ENCODE measurements at regions not wholly inside any gene's neighbourhood (a gene's known extent, or its start where the extent isn't known, plus 50 kb on each side); places are given as distances from the start of the nearest gene placed in this dataset.

DNA sequence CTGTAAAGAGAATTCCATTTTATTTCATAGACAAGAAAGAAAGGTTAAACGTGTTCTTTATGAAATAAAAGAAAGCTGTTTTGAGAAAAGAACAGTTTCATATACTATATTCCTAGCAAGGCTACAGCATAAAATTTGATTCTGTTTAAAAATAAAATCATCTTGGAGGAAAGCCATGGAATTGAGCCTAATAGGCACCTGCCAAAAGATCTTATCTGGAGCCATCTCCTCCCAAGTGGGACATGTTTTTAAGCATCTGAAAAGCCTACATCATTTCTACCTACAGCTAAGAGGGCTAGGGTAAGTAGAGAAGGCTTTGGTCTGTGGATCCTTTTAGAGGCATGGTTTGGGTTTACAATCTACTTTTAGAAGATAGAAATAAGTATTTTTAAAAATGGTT, 89.3 kb downstream of the GAS1 start:
- Histone ChIP-seq H3K27ac (ENCODE audit: low read length) (no peak overlapping the region), H3K4me3 (ENCODE audit: low read length in 2 of 2) (no peak overlapping the region), H3K9ac (ENCODE audit: low read length in 2 of 2) (no peak overlapping the region), H3K27me3 (ENCODE audit: control insufficient read depth in 1 of 2, insufficient read depth in 2 of 2, low read length in 2 of 2) (no peaks in the 10 kb centered on the region), H3K36me3 (ENCODE audit: control insufficient read depth in 2 of 2, insufficient read depth in 2 of 2, low read length in 2 of 2) (no peaks in the 10 kb centered on the region), H3K9me3 (ENCODE audit: control insufficient read depth in 2 of 2, low read length in 2 of 2) (no peaks in the 10 kb centered on the region), H3K4me1 (ENCODE audit: control insufficient read depth, insufficient read depth, low read length) (no peaks in the 10 kb centered on the region)

GRCh38 chr9:86856259-86856658, 91.0 kb downstream of the GAS1 start:
- Histone ChIP-seq H3K27me3 (ENCODE audit: control insufficient read depth in 1 of 2, insufficient read depth in 2 of 2, low read length in 2 of 2) (no peaks in the 10 kb centered on the region), H3K36me3 (ENCODE audit: control insufficient read depth in 2 of 2, insufficient read depth in 2 of 2, low read length in 2 of 2) (no peaks in the 10 kb centered on the region), H3K4me1 (ENCODE audit: control insufficient read depth, insufficient read depth, low read length) (no peaks in the 10 kb centered on the region), H3K27ac (ENCODE audit: low read length) (no peak overlapping the region), H3K4me3 (ENCODE audit: low read length in 2 of 2) (no peak overlapping the region), H3K9me3 (ENCODE audit: control insufficient read depth in 2 of 2, low read length in 2 of 2) (no peaks in the 10 kb centered on the region), H3K9ac (ENCODE audit: low read length in 2 of 2) (no peak overlapping the region)

GRCh38 chr9:86854898-86855523, 92.3 kb downstream of the GAS1 start:
- no peaks in the 10 kb centered on the region for H3K4me1 ChIP-seq (ENCODE audit: control insufficient read depth, insufficient read depth, low read length)
- H3K36me3 ChIP-seq (ENCODE audit: control insufficient read depth in 2 of 2, insufficient read depth in 2 of 2, low read length in 2 of 2), result no peaks in the 10 kb centered on the region
- no peak overlapping the region for H3K4me3 ChIP-seq (ENCODE audit: low read length in 2 of 2)
- no peak overlapping the region for H3K27ac ChIP-seq (ENCODE audit: low read length)
- H3K9me3 ChIP-seq (ENCODE audit: control insufficient read depth in 2 of 2, low read length in 2 of 2), result no peaks in the 10 kb centered on the region
- no peak overlapping the region for H3K9ac ChIP-seq (ENCODE audit: low read length in 2 of 2)
- H3K27me3 ChIP-seq (ENCODE audit: control insufficient read depth in 1 of 2, insufficient read depth in 2 of 2, low read length in 2 of 2), result no peaks in the 10 kb centered on the region

- Histone ChIP-seq H3K4me1 (ENCODE audit: control insufficient read depth, insufficient read depth, low read length) (no peaks in the 10 kb centered on the region), H3K36me3 (ENCODE audit: control insufficient read depth in 2 of 2, insufficient read depth in 2 of 2, low read length in 2 of 2) (no peaks in the 10 kb centered on the region), H3K9ac (ENCODE audit: low read length in 2 of 2) (no peak overlapping the region), H3K27me3 (ENCODE audit: control insufficient read depth in 1 of 2, insufficient read depth in 2 of 2, low read length in 2 of 2) (no peaks in the 10 kb centered on the region), H3K4me3 (ENCODE audit: low read length in 2 of 2) (no peak overlapping the region), H3K27ac (ENCODE audit: low read length) (no peak overlapping the region), H3K9me3 (ENCODE audit: control insufficient read depth in 2 of 2, low read length in 2 of 2) (no peaks in the 10 kb centered on the region)
These were observed 100.7 kb downstream of the GAS1 start for GRCh38 chr9:86846656-86847055.

DNA sequence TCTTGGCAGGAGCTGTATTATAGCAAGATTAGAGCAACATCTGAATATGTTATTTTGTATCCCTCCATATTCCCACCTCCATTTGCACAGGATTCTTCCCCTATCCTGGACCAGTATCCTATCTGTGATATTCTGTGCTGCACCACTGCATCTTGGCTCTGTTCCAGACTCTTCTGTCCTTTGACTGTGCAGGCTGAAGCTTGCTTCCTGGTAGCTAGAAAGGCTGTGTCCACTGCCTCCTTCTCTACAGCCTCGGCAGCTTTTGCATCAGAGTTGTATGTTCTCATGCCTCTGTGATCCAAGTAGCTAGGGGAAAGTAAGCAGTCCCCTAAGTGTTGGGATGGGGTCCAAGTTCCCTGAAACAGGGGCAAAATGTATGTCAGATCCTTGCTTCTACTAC, 104.1 kb downstream of the GAS1 start:
- H3K9ac ChIP-seq (ENCODE audit: low read length in 2 of 2), result no peak overlapping the region
- no peaks in the 10 kb centered on the region for H3K27me3 ChIP-seq (ENCODE audit: control insufficient read depth in 1 of 2, insufficient read depth in 2 of 2, low read length in 2 of 2)
- H3K4me1 ChIP-seq (ENCODE audit: control insufficient read depth, insufficient read depth, low read length), result peaks cover 2% of the 10 kb centered on the region
- H3K4me3 ChIP-seq (ENCODE audit: low read length in 2 of 2), result no peak overlapping the region
- H3K27ac ChIP-seq (ENCODE audit: low read length), result no peak overlapping the region
- no peaks in the 10 kb centered on the region for H3K9me3 ChIP-seq (ENCODE audit: control insufficient read depth in 2 of 2, low read length in 2 of 2)
- H3K36me3 ChIP-seq (ENCODE audit: control insufficient read depth in 2 of 2, insufficient read depth in 2 of 2, low read length in 2 of 2), result no peaks in the 10 kb centered on the region

DNA sequence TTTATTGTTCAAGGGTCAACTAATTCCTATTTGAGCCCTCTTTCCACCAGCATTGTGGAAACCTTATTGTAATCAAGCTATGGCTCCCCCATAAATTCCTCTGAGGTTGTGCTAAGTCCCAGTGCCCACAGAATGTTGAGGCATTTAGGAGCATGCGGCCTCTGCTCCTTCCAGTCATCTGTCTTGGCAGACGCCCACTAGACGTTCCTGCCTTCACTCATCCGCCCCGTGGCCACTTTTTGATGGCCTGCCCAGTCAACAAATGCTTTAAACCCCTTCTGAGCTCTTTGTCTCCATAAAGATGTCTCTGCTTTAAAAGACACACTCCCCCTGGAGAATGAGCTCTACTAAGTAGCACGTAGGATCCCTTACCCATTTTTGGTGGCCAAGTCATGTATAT, 104.7 kb downstream of the GAS1 start:
- H3K9ac ChIP-seq (ENCODE audit: low read length in 2 of 2), result no peak overlapping the region
- H3K27ac ChIP-seq (ENCODE audit: low read length), result no peak overlapping the region
- H3K9me3 ChIP-seq (ENCODE audit: control insufficient read depth in 2 of 2, low read length in 2 of 2), result no peaks in the 10 kb centered on the region
- H3K27me3 ChIP-seq (ENCODE audit: control insufficient read depth in 1 of 2, insufficient read depth in 2 of 2, low read length in 2 of 2), result no peaks in the 10 kb centered on the region
- H3K4me3 ChIP-seq (ENCODE audit: low read length in 2 of 2), result no peak overlapping the region
- H3K36me3 ChIP-seq (ENCODE audit: control insufficient read depth in 2 of 2, insufficient read depth in 2 of 2, low read length in 2 of 2), result no peaks in the 10 kb centered on the region
- H3K4me1 ChIP-seq (ENCODE audit: control insufficient read depth, insufficient read depth, low read length), result peaks cover 5% of the 10 kb centered on the region

GRCh38 chr9:86839522-86839921, 107.8 kb downstream of the GAS1 start:
- Histone ChIP-seq H3K4me1 (ENCODE audit: control insufficient read depth, insufficient read depth, low read length) (peaks cover 5% of the 10 kb centered on the region), H3K27me3 (ENCODE audit: control insufficient read depth in 1 of 2, insufficient read depth in 2 of 2, low read length in 2 of 2) (no peaks in the 10 kb centered on the region), H3K9me3 (ENCODE audit: control insufficient read depth in 2 of 2, low read length in 2 of 2) (no peaks in the 10 kb centered on the region), H3K4me3 (ENCODE audit: low read length in 2 of 2) (no peak overlapping the region), H3K36me3 (ENCODE audit: control insufficient read depth in 2 of 2, insufficient read depth in 2 of 2, low read length in 2 of 2) (no peaks in the 10 kb centered on the region), H3K27ac (ENCODE audit: low read length) (no peak overlapping the region), H3K9ac (ENCODE audit: low read length in 2 of 2) (no peak overlapping the region)

DNA sequence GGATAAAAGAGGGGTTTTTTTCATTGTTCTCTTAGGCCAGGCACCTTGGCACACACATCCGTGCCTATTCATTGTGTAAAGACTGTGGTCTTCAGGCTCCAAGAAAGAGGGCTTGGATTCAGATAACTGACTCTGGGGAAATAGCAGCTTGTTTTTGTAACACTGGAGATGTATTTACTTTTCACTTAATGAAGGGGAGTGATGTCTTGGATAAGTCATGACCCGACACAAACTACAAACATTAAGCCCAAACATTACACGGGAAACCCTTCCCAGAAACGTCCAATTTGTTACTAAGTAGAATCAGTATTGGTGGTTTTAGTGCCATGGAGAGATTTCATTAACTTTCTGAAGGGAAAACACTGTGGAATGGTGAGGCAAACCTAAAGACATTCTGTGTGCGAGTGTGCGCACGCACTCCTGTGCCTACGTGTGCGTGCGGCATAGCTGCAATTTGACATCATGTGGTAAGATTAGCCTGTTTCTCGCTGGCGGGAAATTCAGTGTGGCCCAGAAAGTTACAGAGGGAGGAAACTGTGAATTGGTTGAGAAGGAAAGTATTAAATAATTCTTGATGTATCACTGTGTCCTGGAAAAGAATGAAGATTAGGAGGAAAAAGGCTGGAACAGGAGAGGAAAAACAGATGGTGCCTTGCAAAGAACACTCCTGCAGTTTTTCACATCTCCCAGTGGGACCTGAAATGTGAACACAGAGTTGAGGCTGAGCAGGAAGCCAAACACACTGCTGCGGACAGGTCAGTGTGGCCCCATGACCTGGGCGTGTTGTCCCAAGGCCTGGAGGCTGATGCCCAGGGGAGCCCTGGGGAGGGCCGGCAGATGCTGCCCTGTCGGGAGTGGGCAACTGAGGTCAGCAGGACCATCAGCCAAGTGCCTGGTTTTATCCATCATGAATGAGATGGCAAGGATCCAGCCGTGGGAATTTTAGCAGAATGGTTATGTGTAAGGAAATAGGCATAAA, 108.5 kb downstream of the GAS1 start:
- H3K9ac ChIP-seq (ENCODE audit: low read length in 2 of 2), result no peak overlapping the region
- no peaks in the 10 kb centered on the region for H3K36me3 ChIP-seq (ENCODE audit: control insufficient read depth in 2 of 2, insufficient read depth in 2 of 2, low read length in 2 of 2)
- H3K9me3 ChIP-seq (ENCODE audit: control insufficient read depth in 2 of 2, low read length in 2 of 2), result no peaks in the 10 kb centered on the region
- peaks cover 5% of the 10 kb centered on the region for H3K4me1 ChIP-seq (ENCODE audit: control insufficient read depth, insufficient read depth, low read length)
- no peaks in the 10 kb centered on the region for H3K27me3 ChIP-seq (ENCODE audit: control insufficient read depth in 1 of 2, insufficient read depth in 2 of 2, low read length in 2 of 2)
- H3K27ac ChIP-seq (ENCODE audit: low read length), result no peak overlapping the region
- H3K4me3 ChIP-seq (ENCODE audit: low read length in 2 of 2), result no peak overlapping the region

DNA sequence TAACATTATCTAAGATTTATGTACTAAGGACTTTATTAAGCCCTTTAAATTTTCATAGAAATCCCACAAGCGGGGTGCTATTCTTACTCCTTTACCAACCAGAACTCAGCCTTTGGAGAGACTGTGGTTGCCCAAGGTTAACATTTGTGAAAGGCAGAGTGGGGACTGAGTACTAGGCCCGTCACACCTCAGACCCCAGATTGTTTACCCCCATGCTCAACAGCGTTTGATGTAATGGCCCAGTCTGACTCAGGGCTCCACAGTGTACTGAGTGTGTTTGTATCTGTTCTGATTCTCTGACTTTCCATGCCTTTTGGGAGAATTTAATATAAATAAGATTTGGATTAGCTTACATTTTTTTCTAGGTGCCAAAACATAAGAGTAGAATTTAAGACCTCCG, 110.0 kb downstream of the GAS1 start:
- no peaks in the 10 kb centered on the region for H3K27me3 ChIP-seq (ENCODE audit: control insufficient read depth in 1 of 2, insufficient read depth in 2 of 2, low read length in 2 of 2)
- H3K9ac ChIP-seq (ENCODE audit: low read length in 2 of 2), result no peak overlapping the region
- H3K27ac ChIP-seq (ENCODE audit: low read length), result no peak overlapping the region
- H3K9me3 ChIP-seq (ENCODE audit: control insufficient read depth in 2 of 2, low read length in 2 of 2), result no peaks in the 10 kb centered on the region
- H3K4me1 ChIP-seq (ENCODE audit: control insufficient read depth, insufficient read depth, low read length), result peaks cover 5% of the 10 kb centered on the region
- H3K36me3 ChIP-seq (ENCODE audit: control insufficient read depth in 2 of 2, insufficient read depth in 2 of 2, low read length in 2 of 2), result no peaks in the 10 kb centered on the region
- no peak overlapping the region for H3K4me3 ChIP-seq (ENCODE audit: low read length in 2 of 2)

DNA sequence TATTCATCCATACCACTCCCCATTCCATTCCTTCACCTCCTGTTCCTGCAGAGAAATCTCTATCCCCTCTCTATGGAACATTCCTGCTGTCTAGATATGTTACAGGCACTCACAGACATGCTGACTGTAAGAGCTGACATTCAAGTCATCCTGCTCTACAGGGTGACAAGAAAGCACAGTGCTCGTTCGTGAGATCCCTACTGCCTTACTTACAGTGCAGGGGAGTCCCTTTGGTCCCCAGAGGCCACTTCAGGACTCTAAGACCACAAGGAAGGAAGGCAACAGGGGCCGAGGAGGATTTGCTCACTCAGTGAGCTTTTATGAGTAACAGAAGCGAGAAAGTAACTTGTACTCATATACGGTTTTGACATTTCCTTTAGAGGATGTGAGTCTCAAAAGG, 110.5 kb downstream of the GAS1 start:
- Histone ChIP-seq H3K36me3 (ENCODE audit: control insufficient read depth in 2 of 2, insufficient read depth in 2 of 2, low read length in 2 of 2) (no peaks in the 10 kb centered on the region), H3K4me3 (ENCODE audit: low read length in 2 of 2) (no peak overlapping the region), H3K9ac (ENCODE audit: low read length in 2 of 2) (no peak overlapping the region), H3K27me3 (ENCODE audit: control insufficient read depth in 1 of 2, insufficient read depth in 2 of 2, low read length in 2 of 2) (no peaks in the 10 kb centered on the region), H3K4me1 (ENCODE audit: control insufficient read depth, insufficient read depth, low read length) (peaks cover 5% of the 10 kb centered on the region), H3K27ac (ENCODE audit: low read length) (no peak overlapping the region), H3K9me3 (ENCODE audit: control insufficient read depth in 2 of 2, low read length in 2 of 2) (no peaks in the 10 kb centered on the region)

DNA sequence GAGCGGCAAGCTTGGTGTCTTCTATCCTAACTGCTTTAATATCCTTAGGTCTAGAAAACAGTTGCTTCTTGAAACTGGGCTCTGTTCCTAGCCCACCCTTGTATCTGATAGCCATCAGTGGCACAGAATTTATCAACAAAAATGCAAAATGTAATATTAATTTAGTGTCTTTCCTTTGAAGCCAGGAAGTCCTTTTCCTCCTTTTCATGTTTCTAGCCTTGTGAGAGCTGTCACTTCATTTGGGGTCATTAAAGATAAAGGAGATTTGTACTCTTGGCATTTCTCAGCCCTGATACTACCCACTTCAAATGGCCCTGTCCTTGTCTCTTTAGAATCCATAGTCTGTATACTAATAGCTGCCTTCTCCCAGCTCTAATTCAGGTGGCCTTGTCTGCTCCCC, 111.0 kb downstream of the GAS1 start:
- Histone ChIP-seq H3K36me3 (ENCODE audit: control insufficient read depth in 2 of 2, insufficient read depth in 2 of 2, low read length in 2 of 2) (no peaks in the 10 kb centered on the region), H3K4me1 (ENCODE audit: control insufficient read depth, insufficient read depth, low read length) (peaks cover 5% of the 10 kb centered on the region), H3K9ac (ENCODE audit: low read length in 2 of 2) (no peak overlapping the region), H3K4me3 (ENCODE audit: low read length in 2 of 2) (no peak overlapping the region), H3K27me3 (ENCODE audit: control insufficient read depth in 1 of 2, insufficient read depth in 2 of 2, low read length in 2 of 2) (no peaks in the 10 kb centered on the region), H3K27ac (ENCODE audit: low read length) (no peak overlapping the region), H3K9me3 (ENCODE audit: control insufficient read depth in 2 of 2, low read length in 2 of 2) (no peaks in the 10 kb centered on the region)
